Suprapubic skin (tissue), 4 donors: ENCODE measurements at regions not wholly inside any gene's neighbourhood (a gene's known extent, or its start where the extent isn't known, plus 50 kb on each side); places are given as distances from the start of the nearest gene placed in this dataset.

Source experiments
- DNase-seq, 2 donors: peaks; one replicate each; pipeline ENCODE4 v3.0.0-alpha.2; 2019; ENCODE audit warnings: low spot score in 2 of 2
- H3K27ac ChIP-seq: fragments of 200-600 bp; sonication (generic); one replicate; pipeline ENCODE4 v1.5.1; 2019
- H3K27me3 ChIP-seq: fragments of 200-600 bp; sonication (generic); one replicate; pipeline ENCODE4 v1.5.1; 2019
- H3K36me3 ChIP-seq: fragments of 200-600 bp; sonication (generic); one replicate; pipeline ENCODE4 v1.5.1; 2019
- H3K4me1 ChIP-seq: fragments of 200-600 bp; sonication (generic); one replicate; pipeline ENCODE4 v1.5.1; 2019
- H3K4me3 ChIP-seq: fragments of 200-600 bp; sonication (generic); one replicate; pipeline ENCODE4 v1.5.1; 2019; ENCODE audit warnings: mild to moderate bottlenecking
- H3K9me3 ChIP-seq: fragments of 200-600 bp; sonication (generic); one replicate; pipeline ENCODE4 v1.5.1; 2019
- EP300 ChIP-seq: sonication (generic); formaldehyde crosslinking; IDR thresholded peaks from one replicate; pipeline ENCODE4 v1.6.1; 2017; ENCODE audit warnings: antibody characterized with exemption
- POLR2A ChIP-seq, 2 donors: fragments of 450-650 bp; IDR thresholded peaks; one replicate each; pipeline ENCODE4 v1.6.1; 2017; ENCODE audit warnings: antibody characterized with exemption in 2 of 2, mild to moderate bottlenecking in 2 of 2, moderate library complexity in 2 of 2
- POLR2AphosphoS5 ChIP-seq, 3 donors: sonication (generic); formaldehyde crosslinking; IDR thresholded peaks; one replicate each; pipeline ENCODE4 v1.6.1; 2017; ENCODE audit warnings: antibody characterized with exemption in 3 of 3
- WGBS: methylation state at CpG from one replicate; pipeline ENCODE4 v1.1.5; 2018; 5-methylcytosine and 5-hydroxymethylcytosine counted together
- TF ChIP-seq, protein P1 (sequence below), 2 donors: fragments of 200-600 bp in 1 of 2; fragments of 450-650 bp in 1 of 2; sonication (generic) in 1 of 2; IDR thresholded peaks; one replicate each; pipeline ENCODE4 v1.5.1; 2016 to 2019; ENCODE audit warnings: antibody characterized with exemption in 2 of 2, mild to moderate bottlenecking in 1 of 2, moderate library complexity in 1 of 2

- no peak for DNase-seq
- Histone ChIP-seq H3K9me3 (no peaks in the 10 kb centered on the region), H3K27me3 (peaks cover 3% of the 10 kb centered on the region), H3K4me1 (no peaks in the 10 kb centered on the region), H3K36me3 (no peaks in the 10 kb centered on the region), H3K27ac (no peak overlapping the region), H3K4me3 (no peak overlapping the region)
- TF ChIP-seq POLR2AphosphoS5 (IDR thresholded peaks at IDR 0.05) = no peak
- TF ChIP-seq, protein P1, sequence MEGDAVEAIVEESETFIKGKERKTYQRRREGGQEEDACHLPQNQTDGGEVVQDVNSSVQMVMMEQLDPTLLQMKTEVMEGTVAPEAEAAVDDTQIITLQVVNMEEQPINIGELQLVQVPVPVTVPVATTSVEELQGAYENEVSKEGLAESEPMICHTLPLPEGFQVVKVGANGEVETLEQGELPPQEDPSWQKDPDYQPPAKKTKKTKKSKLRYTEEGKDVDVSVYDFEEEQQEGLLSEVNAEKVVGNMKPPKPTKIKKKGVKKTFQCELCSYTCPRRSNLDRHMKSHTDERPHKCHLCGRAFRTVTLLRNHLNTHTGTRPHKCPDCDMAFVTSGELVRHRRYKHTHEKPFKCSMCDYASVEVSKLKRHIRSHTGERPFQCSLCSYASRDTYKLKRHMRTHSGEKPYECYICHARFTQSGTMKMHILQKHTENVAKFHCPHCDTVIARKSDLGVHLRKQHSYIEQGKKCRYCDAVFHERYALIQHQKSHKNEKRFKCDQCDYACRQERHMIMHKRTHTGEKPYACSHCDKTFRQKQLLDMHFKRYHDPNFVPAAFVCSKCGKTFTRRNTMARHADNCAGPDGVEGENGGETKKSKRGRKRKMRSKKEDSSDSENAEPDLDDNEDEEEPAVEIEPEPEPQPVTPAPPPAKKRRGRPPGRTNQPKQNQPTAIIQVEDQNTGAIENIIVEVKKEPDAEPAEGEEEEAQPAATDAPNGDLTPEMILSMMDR (IDR thresholded peaks at IDR 0.05) = no peak
- no peak for TF ChIP-seq EP300
- TF ChIP-seq POLR2A (IDR thresholded peaks at IDR 0.05) = no peak
- WGBS = 78% methylated on average over 4 of the region's 6 CpGs
Observed at GRCh38 chr17:5874486-5874885, 195.7 kb upstream of the WSCD1 start.

GRCh38 chr17:5877366-5877765 lies 192.8 kb upstream of the WSCD1 start:
- WGBS = 74% methylated on average over 1 of the region's 1 CpG
- no peak overlapping the region for H3K27ac ChIP-seq
- H3K36me3 ChIP-seq = no peaks in the 10 kb centered on the region
- H3K4me1 ChIP-seq = no peaks in the 10 kb centered on the region
- peaks cover 3% of the 10 kb centered on the region for H3K27me3 ChIP-seq
- H3K4me3 ChIP-seq = no peak overlapping the region
- no peaks in the 10 kb centered on the region for H3K9me3 ChIP-seq
- TF ChIP-seq POLR2A (IDR thresholded peaks at IDR 0.05) = no peak
- TF ChIP-seq, protein P1 (IDR thresholded peaks at IDR 0.05) = no peak
- no peak for TF ChIP-seq POLR2AphosphoS5 (IDR thresholded peaks at IDR 0.05)
- TF ChIP-seq EP300 = no peak
- no peak for DNase-seq

- Histone ChIP-seq H3K4me1 (no peaks in the 10 kb centered on the region), H3K27ac (no peak overlapping the region), H3K27me3 (peaks cover 3% of the 10 kb centered on the region), H3K36me3 (no peaks in the 10 kb centered on the region), H3K4me3 (no peak overlapping the region), H3K9me3 (no peaks in the 10 kb centered on the region)
- TF ChIP-seq EP300 (no peak), POLR2AphosphoS5 (IDR thresholded peaks at IDR 0.05) (no peak), POLR2A (IDR thresholded peaks at IDR 0.05) (no peak)
- TF ChIP-seq, protein P1 (IDR thresholded peaks at IDR 0.05) = no peak
- peak in 1 of 2 donors; percentile 38 for DNase-seq
- 71% methylated on average over 6 of the region's 10 CpGs for WGBS
Observed at GRCh38 chr17:5877948-5878347, 192.2 kb upstream of the WSCD1 start.

- H3K4me3 ChIP-seq = no peak overlapping the region
- no peaks in the 10 kb centered on the region for H3K4me1 ChIP-seq
- TF ChIP-seq EP300 (no peak), POLR2A (IDR thresholded peaks at IDR 0.05) (no peak), POLR2AphosphoS5 (IDR thresholded peaks at IDR 0.05) (no peak)
- TF ChIP-seq, protein P1 (IDR thresholded peaks at IDR 0.05) = no peak
- H3K27me3 ChIP-seq = peaks cover 10% of the 10 kb centered on the region
- no peaks in the 10 kb centered on the region for H3K9me3 ChIP-seq
- peak in 1 of 2 donors; percentile 52 for DNase-seq
- H3K36me3 ChIP-seq = no peaks in the 10 kb centered on the region
- WGBS = 90% methylated on average over 6 of the region's 6 CpGs
- H3K27ac ChIP-seq = no peak overlapping the region
Observed at GRCh38 chr17:5881849-5882248, 188.3 kb upstream of the WSCD1 start.

- no peaks in the 10 kb centered on the region for H3K4me1 ChIP-seq
- no peak overlapping the region for H3K4me3 ChIP-seq
- H3K27me3 ChIP-seq = peaks cover 8% of the 10 kb centered on the region
- H3K9me3 ChIP-seq = no peaks in the 10 kb centered on the region
- WGBS = 57% methylated on average over 13 of the region's 13 CpGs
- H3K36me3 ChIP-seq = no peaks in the 10 kb centered on the region
- DNase-seq = peak in 1 of 2 donors; percentile 63
- TF ChIP-seq, protein P1 (IDR thresholded peaks at IDR 0.05) = no peak
- TF ChIP-seq POLR2AphosphoS5 (IDR thresholded peaks at IDR 0.05) = no peak
- no peak for TF ChIP-seq EP300
- TF ChIP-seq POLR2A (IDR thresholded peaks at IDR 0.05) = no peak
- no peak overlapping the region for H3K27ac ChIP-seq
Observed at GRCh38 chr17:5883775-5884665, 186.2 kb upstream of the WSCD1 start.
